CD4-positive, alpha-beta T cell (primary cell): ENCODE measurements at regions not wholly inside any gene's neighbourhood (a gene's known extent, or its start where the extent isn't known, plus 50 kb on each side); places are given as distances from the start of the nearest gene placed in this dataset.

ENCODE experiments used
- ATAC-seq: fragments of 200-7000 bp; cut with Tn5 transposase; one replicate; pipeline ENCODE4 v1.10.0; 2022; ENCODE audit warnings: mild to moderate bottlenecking; ENCODE audit not compliant: poor library complexity
- CTCF ChIA-PET: fragments of 350-600 bp; sonication (Branson Sonifier 250); formaldehyde crosslinking; loops from one replicate; lab custom pipeline; 2021; ENCODE audit warnings: antibody characterized with exemption, inconsistent platforms; lab: Charles Lee
- POLR2A ChIA-PET: fragments of 350-600 bp; sonication (Branson Sonifier 250); formaldehyde crosslinking; loops from one replicate; lab custom pipeline; 2021; ENCODE audit warnings: antibody characterized with exemption, inconsistent platforms; lab: Charles Lee
- DNase-seq, 14 experiments: peaks; one replicate each; pipeline ENCODE4 v3.0.0-alpha.2; 2013 to 2020; ENCODE audit warnings: mixed read lengths in 2 of 14
- H3K27ac ChIP-seq, 2 donors: one replicate each; pipeline versions ENCODE4 v1.5.1 to v1.7.0; 2013; ENCODE audit warnings: low read length in 2 of 2, low read depth in 1 of 2, mild to moderate bottlenecking in 1 of 2
- H3K27me3 ChIP-seq, 2 experiments: 1 replicate in 1 of 2; 2 replicates in 1 of 2; pipeline versions ENCODE4 v1.6.1 to v1.7.0; 2013; ENCODE audit warnings: low read length in 2 of 2, control low read depth in 1 of 2, mild to moderate bottlenecking in 1 of 2, moderate library complexity in 1 of 2; ENCODE audit not compliant: insufficient read depth in 2 of 2, control insufficient read depth in 1 of 2
- H3K36me3 ChIP-seq: one replicate; pipeline ENCODE4 v1.6.1; 2013; ENCODE audit warnings: low read length, control low read depth; ENCODE audit not compliant: insufficient read depth
- H3K4me1 ChIP-seq: one replicate; pipeline ENCODE4 v1.6.1; 2013; ENCODE audit warnings: low read length, control low read depth; ENCODE audit not compliant: insufficient read depth
- H3K4me3 ChIP-seq: one replicate; pipeline ENCODE4 v1.5.1; 2013; ENCODE audit warnings: mild to moderate bottlenecking, low read length, moderate library complexity
- H3K9me3 ChIP-seq, 2 experiments: 1 replicate in 1 of 2; 2 replicates in 1 of 2; pipeline versions ENCODE4 v1.6.1 to v1.7.0; 2013; ENCODE audit warnings: low read length in 2 of 2, mild to moderate bottlenecking in 2 of 2, control low read depth in 1 of 2, moderate library complexity in 1 of 2; ENCODE audit not compliant: control insufficient read depth in 1 of 2, insufficient read depth in 1 of 2
- H3K27ac Mint-ChIP-seq: one replicate; pipeline ENCODE4 v1.8.0; 2020; ENCODE audit warnings: mixed read lengths
- H3K27me3 Mint-ChIP-seq: one replicate; pipeline ENCODE4 v1.8.0; 2021; ENCODE audit warnings: mixed read lengths
- H3K36me3 Mint-ChIP-seq: one replicate; pipeline ENCODE4 v1.8.0; 2021; ENCODE audit warnings: low read depth, mixed read lengths
- H3K4me1 Mint-ChIP-seq: one replicate; pipeline ENCODE4 v1.8.0; 2021; ENCODE audit warnings: low read depth, mixed read lengths
- H3K4me3 Mint-ChIP-seq: one replicate; pipeline ENCODE4 v1.8.0; 2020; ENCODE audit warnings: mild to moderate bottlenecking, mixed read lengths
- H3K9me3 Mint-ChIP-seq: one replicate; pipeline ENCODE4 v1.8.0; 2020; ENCODE audit warnings: mixed read lengths
- CTCF ChIP-seq: fragments of 200-600 bp; IDR thresholded peaks from one replicate; pipeline ENCODE4 v1.8.0; 2022; ENCODE audit warnings: antibody characterized with exemption, mild to moderate bottlenecking
- intact Hi-C, 2 experiments: fragments of 100-400 bp; cut with DNase I in 1 of 2; cut with micrococcal nuclease in 1 of 2; formaldehyde crosslinking; loops; one replicate each; pipeline versions ENCODE4 v1.15.1 to v1.9.0; 2023 to 2025; cut with DNase I, micrococcal nuclease

- ATAC-seq: no peak
- no peaks in the 10 kb centered on the region for H3K27me3 Mint-ChIP-seq
- ChIA-PET CTCF (no interaction called here), POLR2A (no interaction called here)
- no peaks in the 10 kb centered on the region for H3K4me1 Mint-ChIP-seq
- no peak for TF ChIP-seq CTCF
- Histone ChIP-seq H3K36me3 (no peaks in the 10 kb centered on the region), H3K4me1 (no peaks in the 10 kb centered on the region), H3K4me3 (no peak overlapping the region), H3K27ac (no peak overlapping the region), H3K27me3 (no peaks in the 10 kb centered on the region), H3K9me3 (peaks cover 0 to 13% of the 10 kb centered on the region in 2 experiments)
- H3K4me3 Mint-ChIP-seq: no peak overlapping the region
- no peak overlapping the region for H3K27ac Mint-ChIP-seq
- H3K36me3 Mint-ChIP-seq: no peaks in the 10 kb centered on the region
- H3K9me3 Mint-ChIP-seq: no peaks in the 10 kb centered on the region
- DNase-seq: no peak
- intact Hi-C loops: no loop called here
Measured at GRCh38 chr22:48428631-48429371, 1398.9 kb downstream of the BRD1 start.

- no peaks in the 10 kb centered on the region for H3K9me3 Mint-ChIP-seq
- CTCF ChIA-PET: no interaction called here
Measured at GRCh38 chr22:48427731-48428211, 1399.9 kb downstream of the BRD1 start.

GRCh38 chr22:48426466-48427380 lies 1401.0 kb downstream of the BRD1 start:
- Mint-ChIP-seq H3K27ac (no peak overlapping the region), H3K9me3 (no peaks in the 10 kb centered on the region), H3K4me3 (no peak overlapping the region), H3K4me1 (no peaks in the 10 kb centered on the region), H3K27me3 (no peaks in the 10 kb centered on the region), H3K36me3 (no peaks in the 10 kb centered on the region)
- no peak for ATAC-seq
- peaks cover 0 to 13% of the 10 kb centered on the region in 2 experiments for H3K9me3 ChIP-seq
- DNase-seq: no peak
- ChIA-PET CTCF (no interaction called here), POLR2A (no interaction called here)
- no peaks in the 10 kb centered on the region for H3K36me3 ChIP-seq
- no peaks in the 10 kb centered on the region for H3K4me1 ChIP-seq
- no peak for TF ChIP-seq CTCF
- H3K27ac ChIP-seq: no peak overlapping the region
- H3K27me3 ChIP-seq: no peaks in the 10 kb centered on the region
- H3K4me3 ChIP-seq: no peak overlapping the region
- intact Hi-C loops: no loop called here

More at GRCh38 chr22:48427731-48428211, 1399.9 kb downstream of the BRD1 start:
- Histone ChIP-seq H3K4me1 (no peaks in the 10 kb centered on the region), H3K9me3 (peaks cover 0 to 13% of the 10 kb centered on the region in 2 experiments), H3K27ac (no peak overlapping the region), H3K36me3 (no peaks in the 10 kb centered on the region), H3K27me3 (no peaks in the 10 kb centered on the region), H3K4me3 (no peak overlapping the region)
- Mint-ChIP-seq H3K27me3 (no peaks in the 10 kb centered on the region), H3K36me3 (no peaks in the 10 kb centered on the region), H3K27ac (no peak overlapping the region), H3K4me3 (no peak overlapping the region), H3K4me1 (no peaks in the 10 kb centered on the region)
- DNase-seq (no peak), ATAC-seq (no peak)
- TF ChIP-seq CTCF: no peak
- POLR2A ChIA-PET: no interaction called here
- intact Hi-C loops: no loop called here
